Gastrocnemius medialis (tissue), 4 donors: ENCODE measurements at regions not wholly inside any gene's neighbourhood (a gene's known extent, or its start where the extent isn't known, plus 50 kb on each side); places are given as distances from the start of the nearest gene placed in this dataset.

Source experiments
- ATAC-seq, 2 donors: fragments of 150-250 bp; one replicate each; pipeline ENCODE4 v1.9.1; 2016
- DNase-seq, 2 donors: peaks; one replicate each; pipeline ENCODE4 v3.0.0-alpha.2; 2019
- H3K27ac ChIP-seq, 4 donors: fragments of 200-600 bp; sonication (generic); 1 replicate in 1 of 4; 2 replicates in 3 of 4; pipeline ENCODE4 v1.5.1; 2016 to 2018; ENCODE audit warnings: mild to moderate bottlenecking in 2 of 4, moderate library complexity in 1 of 4
- H3K27me3 ChIP-seq, 3 donors: fragments of 200-600 bp; sonication (generic) in 2 of 3; 1 replicate in 1 of 3; 2 replicates in 2 of 3; pipeline versions ENCODE4 v1.5.1 to v1.6.0; 2016 to 2019; ENCODE audit warnings: mild to moderate bottlenecking in 1 of 3, moderate library complexity in 1 of 3
- H3K36me3 ChIP-seq, 2 donors: fragments of 200-600 bp; sonication (generic) in 1 of 2; one replicate each; pipeline ENCODE4 v1.5.1; 2017 to 2018
- H3K4me1 ChIP-seq, 2 donors: fragments of 200-600 bp; sonication (generic) in 1 of 2; one replicate each; pipeline ENCODE4 v1.5.1; 2016 to 2017; ENCODE audit warnings: mild to moderate bottlenecking in 2 of 2
- H3K4me3 ChIP-seq, 4 donors: fragments of 200-600 bp; sonication (generic) in 3 of 4; 1 replicate in 1 of 4; 2 replicates in 3 of 4; pipeline ENCODE4 v1.5.1; 2016 to 2019; ENCODE audit warnings: mild to moderate bottlenecking in 2 of 4
- H3K9me3 ChIP-seq, 3 donors: fragments of 200-600 bp; sonication (generic) in 2 of 3; 1 replicate in 1 of 3; 2 replicates in 2 of 3; pipeline ENCODE4 v1.5.1; 2016 to 2019
- CTCF ChIP-seq, 5 experiments: fragments of 450-650 bp in 3 of 5; fragments of 200-600 bp in 2 of 5; sonication (generic) in 2 of 5; IDR thresholded peaks in 4 of 5; conservative IDR thresholded peaks in 1 of 5; 1 replicate in 4 of 5; 2 replicates in 1 of 5; pipeline ENCODE4 v1.5.1; 2016 to 2019; ENCODE audit warnings: antibody characterized with exemption in 5 of 5, mild to moderate bottlenecking in 3 of 5, moderate library complexity in 3 of 5
- POLR2A ChIP-seq, 2 donors: fragments of 450-650 bp; IDR thresholded peaks; one replicate each; pipeline ENCODE4 v1.6.1; 2017; ENCODE audit warnings: antibody characterized with exemption in 2 of 2, mild to moderate bottlenecking in 2 of 2, moderate library complexity in 2 of 2
- in situ Hi-C, 4 donors: fragments of 200-750 bp; cut with MboI; loops; one replicate each; pipeline versions ENCODE4 v1.15.0 to v1.8.0; 2017; ENCODE audit warnings: low sequenced_read_pairs in 4 of 4
- intact Hi-C: fragments of 100-400 bp; cut with DNase I; formaldehyde crosslinking; loops from one replicate; pipeline ENCODE4 v1.15.1; 2023; ENCODE audit warnings: low total_unique reads

GRCh38 chr13:90436697-90437096 is 910.8 kb upstream of the MIR17HG start:
- Histone ChIP-seq H3K9me3 (no peaks in the 10 kb centered on the region), H3K4me1 (no peaks in the 10 kb centered on the region), H3K27ac (no peak overlapping the region), H3K27me3 (no peaks in the 10 kb centered on the region), H3K4me3 (no peak overlapping the region), H3K36me3 (no peaks in the 10 kb centered on the region)
- in situ Hi-C loops, result no loop called here
- TF ChIP-seq POLR2A (IDR thresholded peaks at IDR 0.05), result no peak
- TF ChIP-seq CTCF (IDR thresholded peaks at IDR 0.05 in 4 of 5, conservative IDR thresholded peaks at IDR 0.05 in 1 of 5), result no peak
- no peak for DNase-seq
- ATAC-seq, result no peak
- intact Hi-C loops, result no loop called here

- intact Hi-C loops (no loop called here), in situ Hi-C loops (no loop called here)
- ATAC-seq (no peak), DNase-seq (no peak)
- no peaks in the 10 kb centered on the region for H3K27me3 ChIP-seq
- no peaks in the 10 kb centered on the region for H3K36me3 ChIP-seq
- H3K4me3 ChIP-seq, result no peak overlapping the region
- H3K9me3 ChIP-seq, result no peaks in the 10 kb centered on the region
- H3K4me1 ChIP-seq, result no peaks in the 10 kb centered on the region
- TF ChIP-seq CTCF (IDR thresholded peaks at IDR 0.05 in 4 of 5, conservative IDR thresholded peaks at IDR 0.05 in 1 of 5), result no peak
- no peak for TF ChIP-seq POLR2A (IDR thresholded peaks at IDR 0.05)
- no peak overlapping the region for H3K27ac ChIP-seq
Observed at GRCh38 chr13:90438576-90438975, 908.9 kb upstream of the MIR17HG start.

- ATAC-seq (no peak), DNase-seq (no peak)
- H3K27me3 ChIP-seq, result no peaks in the 10 kb centered on the region
- no peaks in the 10 kb centered on the region for H3K4me1 ChIP-seq
- TF ChIP-seq CTCF (IDR thresholded peaks at IDR 0.05 in 4 of 5, conservative IDR thresholded peaks at IDR 0.05 in 1 of 5) (no peak), POLR2A (IDR thresholded peaks at IDR 0.05) (no peak)
- intact Hi-C loops (no loop called here), in situ Hi-C loops (no loop called here)
- no peak overlapping the region for H3K27ac ChIP-seq
- no peak overlapping the region for H3K4me3 ChIP-seq
- H3K36me3 ChIP-seq, result no peaks in the 10 kb centered on the region
- H3K9me3 ChIP-seq, result no peaks in the 10 kb centered on the region
Observed at GRCh38 chr13:90443268-90443667, 904.2 kb upstream of the MIR17HG start.

GRCh38 chr13:90444232-90444631 is 903.3 kb upstream of the MIR17HG start:
- ATAC-seq, result no peak
- intact Hi-C loops, result no loop called here
- Histone ChIP-seq H3K4me3 (no peak overlapping the region), H3K36me3 (no peaks in the 10 kb centered on the region), H3K27ac (no peak overlapping the region), H3K9me3 (no peaks in the 10 kb centered on the region), H3K4me1 (no peaks in the 10 kb centered on the region), H3K27me3 (no peaks in the 10 kb centered on the region)
- TF ChIP-seq CTCF (IDR thresholded peaks at IDR 0.05 in 4 of 5, conservative IDR thresholded peaks at IDR 0.05 in 1 of 5) (no peak), POLR2A (IDR thresholded peaks at IDR 0.05) (no peak)
- in situ Hi-C loops, result no loop called here
- no peak for DNase-seq

GRCh38 chr13:90445179-90445578 is 902.3 kb upstream of the MIR17HG start:
- Histone ChIP-seq H3K4me1 (no peaks in the 10 kb centered on the region), H3K4me3 (no peak overlapping the region), H3K9me3 (no peaks in the 10 kb centered on the region), H3K27ac (no peak overlapping the region), H3K36me3 (no peaks in the 10 kb centered on the region), H3K27me3 (no peaks in the 10 kb centered on the region)
- ATAC-seq (peak in 1 of 2 donors; percentile 30), DNase-seq (no peak)
- in situ Hi-C loops (no loop called here), intact Hi-C loops (no loop called here)
- TF ChIP-seq CTCF (IDR thresholded peaks at IDR 0.05 in 4 of 5, conservative IDR thresholded peaks at IDR 0.05 in 1 of 5), result no peak
- TF ChIP-seq POLR2A (IDR thresholded peaks at IDR 0.05), result no peak
